ENCODE measurements at regions not wholly inside any gene's neighbourhood (a gene's known extent, or its start where the extent isn't known, plus 50 kb on each side); places are given as distances from the start of the nearest gene placed in this dataset.

DNA sequence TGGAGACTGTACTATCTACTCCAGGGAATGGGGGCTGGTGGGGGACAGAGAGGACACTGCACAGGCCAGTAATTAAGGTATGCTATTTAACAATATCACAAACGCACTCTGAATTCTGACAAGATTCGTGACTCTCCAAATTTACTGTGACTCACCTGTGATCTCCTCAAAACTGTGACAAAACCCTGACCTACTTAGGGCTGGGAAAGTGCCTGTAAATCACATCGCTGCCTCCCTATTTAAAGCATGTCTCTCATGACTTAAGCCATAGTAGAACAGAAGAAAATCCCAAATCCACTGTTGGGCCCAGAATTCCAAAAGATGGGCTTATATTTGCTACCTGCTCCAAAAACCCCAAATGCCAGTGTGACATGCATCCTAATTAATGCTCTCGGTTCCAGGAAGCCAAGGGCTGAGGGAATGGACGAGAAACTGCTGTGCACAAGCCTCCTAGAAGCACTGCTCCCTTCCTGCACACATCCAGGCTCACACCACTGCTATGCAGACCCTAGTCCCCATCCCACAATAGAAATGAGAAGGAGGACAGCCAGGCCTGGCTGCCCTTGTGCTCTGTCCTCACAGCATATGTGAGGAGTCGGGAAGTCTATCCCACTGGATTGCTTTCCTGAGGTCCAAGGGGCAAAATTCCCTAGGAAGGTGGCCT lies 187.7 kb upstream of the CHRNA7 start:
- TF ChIP-seq TAF1 (IDR thresholded peaks at IDR 0.05; ENCODE audit: borderline replicate concordance, insufficient read depth, low read length) (no peak), SIN3A (IDR thresholded peaks at IDR 0.05; ENCODE audit: borderline replicate concordance, insufficient read depth, low read length) (no peak)

DNA sequence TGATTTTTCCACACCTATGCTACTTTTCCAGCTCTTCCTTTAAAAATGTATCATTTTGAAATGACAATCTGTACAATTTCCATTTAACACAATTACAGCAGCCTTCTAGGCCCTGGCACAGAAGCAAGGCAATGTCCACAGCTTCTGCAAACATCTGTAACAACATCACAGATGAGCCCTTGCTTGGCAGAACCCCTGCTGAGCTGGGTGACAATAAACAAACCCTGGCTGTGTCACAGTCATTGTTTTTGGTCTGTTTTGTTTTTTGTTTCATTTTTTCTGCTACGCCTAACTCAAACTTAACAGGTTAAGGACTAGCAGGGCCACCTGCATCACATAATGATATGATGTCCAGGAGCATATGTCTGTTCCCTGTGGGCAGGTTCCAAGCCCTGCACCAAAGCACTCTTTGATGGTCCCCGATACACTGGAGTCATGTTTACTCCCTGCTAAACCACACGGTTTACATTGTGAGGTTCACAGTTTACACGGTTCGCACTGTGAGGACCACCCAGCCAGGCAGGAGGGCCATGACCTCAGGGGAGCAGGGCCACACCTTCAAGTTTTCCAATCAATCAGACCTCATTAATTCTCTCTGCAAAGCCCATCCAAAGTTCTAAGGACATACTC lies 186.8 kb upstream of the CHRNA7 start:
- TF ChIP-seq REST (IDR thresholded peaks at IDR 0.05; ENCODE audit: insufficient read depth in 1 of 2, low read depth in 2 of 2, low read length in 2 of 2), result no peak
- TF ChIP-seq POLR2AphosphoS5 (IDR thresholded peaks at IDR 0.05; ENCODE audit: low read depth, low read length), result no peak
- TF ChIP-seq TAF1 (IDR thresholded peaks at IDR 0.05; ENCODE audit: borderline replicate concordance, insufficient read depth, low read length), result no peak
- TF ChIP-seq SIN3A (IDR thresholded peaks at IDR 0.05; ENCODE audit: borderline replicate concordance, insufficient read depth, low read length), result no peak
- no peak for TF ChIP-seq FOXP2 (optimal IDR thresholded peaks at IDR 0.05; ENCODE audit: borderline replicate concordance, extremely low read depth, extremely low read length, insufficient read depth)

DNA sequence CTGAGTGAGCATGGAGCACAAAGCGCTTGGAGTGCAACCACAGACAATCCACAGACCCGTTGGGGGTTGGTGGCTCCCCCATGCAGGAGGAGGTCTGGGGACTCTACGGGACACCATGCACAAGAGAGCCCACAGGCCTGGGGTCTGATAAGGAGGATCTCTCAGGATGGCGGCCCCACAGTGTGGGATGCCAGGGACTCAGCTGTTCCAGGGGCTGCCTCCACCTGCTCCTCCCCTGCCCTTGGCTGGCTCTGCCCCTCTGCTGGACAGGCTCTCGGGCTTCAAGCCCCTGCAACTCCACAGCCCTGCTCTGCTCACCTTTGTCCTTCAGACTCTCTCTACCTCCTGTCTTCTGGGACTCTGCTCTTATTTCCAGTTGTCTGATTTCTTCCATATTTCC lies 184.5 kb upstream of the CHRNA7 start:
- no peak for TF ChIP-seq REST (IDR thresholded peaks at IDR 0.05; ENCODE audit: insufficient read depth in 1 of 2, low read depth in 2 of 2, low read length in 2 of 2)
- no peak for TF ChIP-seq TAF1 (IDR thresholded peaks at IDR 0.05; ENCODE audit: borderline replicate concordance, insufficient read depth, low read length)
- TF ChIP-seq POLR2AphosphoS5 (IDR thresholded peaks at IDR 0.05; ENCODE audit: low read depth, low read length), result no peak
- TF ChIP-seq FOXP2 (optimal IDR thresholded peaks at IDR 0.05; ENCODE audit: borderline replicate concordance, extremely low read depth, extremely low read length, insufficient read depth), result no peak
- no peak for TF ChIP-seq SIN3A (IDR thresholded peaks at IDR 0.05; ENCODE audit: borderline replicate concordance, insufficient read depth, low read length)

GRCh38 chr15:31847961-31848360 lies 182.4 kb upstream of the CHRNA7 start:
- no peak for TF ChIP-seq FOXP2 (optimal IDR thresholded peaks at IDR 0.05; ENCODE audit: borderline replicate concordance, extremely low read depth, extremely low read length, insufficient read depth)
- TF ChIP-seq SIN3A (IDR thresholded peaks at IDR 0.05; ENCODE audit: borderline replicate concordance, insufficient read depth, low read length), result no peak
- TF ChIP-seq TAF1 (IDR thresholded peaks at IDR 0.05; ENCODE audit: borderline replicate concordance, insufficient read depth, low read length), result no peak
- no peak for TF ChIP-seq REST (IDR thresholded peaks at IDR 0.05; ENCODE audit: insufficient read depth in 1 of 2, low read depth in 2 of 2, low read length in 2 of 2)
- no peak for TF ChIP-seq POLR2AphosphoS5 (IDR thresholded peaks at IDR 0.05; ENCODE audit: low read depth, low read length)

DNA sequence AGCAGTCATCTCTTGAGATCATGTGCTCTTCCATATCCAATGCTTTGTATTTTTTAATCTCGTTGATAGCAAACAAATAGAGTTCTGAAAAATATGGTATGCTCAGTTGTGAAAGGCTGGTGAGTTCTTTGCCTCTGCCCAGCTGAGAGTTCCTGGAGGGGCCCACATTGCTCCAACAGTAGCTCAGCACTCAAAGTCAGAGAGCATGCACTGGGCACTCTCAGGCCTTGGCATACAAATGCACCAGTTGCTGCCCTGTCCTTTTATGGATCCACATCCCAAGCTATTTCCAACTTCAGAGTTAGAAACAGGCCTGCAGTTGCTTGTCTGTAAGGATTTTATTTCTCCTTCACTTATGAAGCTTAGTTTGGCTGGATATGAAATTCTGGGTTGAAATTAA lies 181.7 kb upstream of the CHRNA7 start:
- TF ChIP-seq FOXP2 (optimal IDR thresholded peaks at IDR 0.05; ENCODE audit: borderline replicate concordance, extremely low read depth, extremely low read length, insufficient read depth) (no peak), POLR2AphosphoS5 (IDR thresholded peaks at IDR 0.05; ENCODE audit: low read depth, low read length) (no peak), SIN3A (IDR thresholded peaks at IDR 0.05; ENCODE audit: borderline replicate concordance, insufficient read depth, low read length) (no peak), TAF1 (IDR thresholded peaks at IDR 0.05; ENCODE audit: borderline replicate concordance, insufficient read depth, low read length) (no peak), REST (IDR thresholded peaks at IDR 0.05; ENCODE audit: insufficient read depth in 1 of 2, low read depth in 2 of 2, low read length in 2 of 2) (no peak)

Measured in PFSK-1 (cell line).